HEK293 (cell line): ENCODE measurements at regions not wholly inside any gene's neighbourhood (a gene's known extent, or its start where the extent isn't known, plus 50 kb on each side); places are given as distances from the start of the nearest gene placed in this dataset.

Experiments
- CTCF ChIA-PET: fragments of 350-600 bp; formaldehyde crosslinking; extraction: SDS; loops from one replicate; lab custom pipeline; 2021; ENCODE audit warnings: antibody characterized with exemption; lab: Yijun Ruan, JAX
- POLR2A ChIA-PET: fragments of 300-600 bp; formaldehyde crosslinking; extraction: SDS; loops from one replicate; lab custom pipeline; 2020; ENCODE audit warnings: antibody characterized with exemption, inconsistent platforms; lab: Yijun Ruan, JAX
- H3K27ac ChIP-seq: fragments of 200-500 bp; sonication (Bioruptor generic); 2 replicates; pipeline ENCODE4 v1.5.1; 2014; ENCODE audit warnings: low read depth, low read length, control low read depth, inconsistent platforms; ENCODE audit errors: extremely low read depth
- H3K36me3 ChIP-seq, 2 experiments: fragments of 200-500 bp in 1 of 2; sonication (Bioruptor generic) in 1 of 2; 1 replicate in 1 of 2; 2 replicates in 1 of 2; pipeline ENCODE4 v1.5.1; 2014 to 2017; ENCODE audit warnings: inconsistent platforms in 2 of 2, low read length in 2 of 2; ENCODE audit not compliant: control insufficient read depth in 2 of 2, insufficient read depth in 1 of 2
- H3K4me1 ChIP-seq: fragments of 200-500 bp; sonication (Bioruptor generic); 2 replicates; pipeline ENCODE4 v1.5.1; 2014; ENCODE audit warnings: mild to moderate bottlenecking, low read length, inconsistent platforms; ENCODE audit not compliant: control insufficient read depth, insufficient read depth
- H3K4me3 ChIP-seq: 2 replicates; pipeline ENCODE4 v1.5.1; 2011; ENCODE audit warnings: low read depth, mild to moderate bottlenecking, control low read depth, low read length, moderate library complexity
- H3K9me3 ChIP-seq: fragments of 200-500 bp; sonication (Bioruptor generic); 2 replicates; pipeline ENCODE4 v1.5.1; 2014; ENCODE audit warnings: low read depth, low read length, inconsistent platforms; ENCODE audit not compliant: control insufficient read depth, insufficient read depth
- GLIS1 ChIP-seq: fragments of 450-650 bp; formaldehyde crosslinking; IDR thresholded peaks from 2 replicates; pipeline ENCODE4 v1.5.1; 2016; ENCODE audit warnings: missing biosample characterization, missing genetic modification characterization
- GLIS2 ChIP-seq: fragments of 450-650 bp; formaldehyde crosslinking; IDR thresholded peaks from 2 replicates; pipeline ENCODE4 v1.5.1; 2016; ENCODE audit warnings: missing biosample characterization, missing genetic modification characterization
- OVOL3 ChIP-seq: fragments of 450-650 bp; formaldehyde crosslinking; IDR thresholded peaks from 2 replicates; pipeline ENCODE4 v1.5.1; 2016; ENCODE audit warnings: missing biosample characterization, missing genetic modification characterization
- SALL2 ChIP-seq: fragments of 450-650 bp; formaldehyde crosslinking; IDR thresholded peaks from 2 replicates; pipeline ENCODE4 v1.5.0; 2017; ENCODE audit warnings: missing biosample characterization, mild to moderate bottlenecking, missing genetic modification characterization, borderline replicate concordance
- SP2 ChIP-seq: fragments of 450-650 bp; formaldehyde crosslinking; IDR thresholded peaks from 2 replicates; pipeline ENCODE4 v1.5.1; 2016; ENCODE audit warnings: missing biosample characterization, missing genetic modification characterization
- ZBTB8A ChIP-seq: fragments of 450-650 bp; formaldehyde crosslinking; IDR thresholded peaks from 2 replicates; pipeline ENCODE4 v1.5.1; 2016; ENCODE audit warnings: missing biosample characterization, missing genetic modification characterization
- ZFP3 ChIP-seq: fragments of 450-650 bp; formaldehyde crosslinking; IDR thresholded peaks from 2 replicates; pipeline ENCODE4 v1.5.1; 2016; ENCODE audit warnings: low read depth, missing biosample characterization, missing genetic modification characterization
- ZFP37 ChIP-seq: fragments of 450-650 bp; formaldehyde crosslinking; IDR thresholded peaks from 2 replicates; pipeline ENCODE4 v1.5.1; 2016; ENCODE audit warnings: missing biosample characterization, missing genetic modification characterization
- ZNF121 ChIP-seq: fragments of 450-650 bp; formaldehyde crosslinking; IDR thresholded peaks from 2 replicates; pipeline ENCODE4 v1.5.1; 2016; ENCODE audit warnings: missing biosample characterization, missing genetic modification characterization
- ZNF133 ChIP-seq: fragments of 450-650 bp; formaldehyde crosslinking; IDR thresholded peaks from 2 replicates; pipeline ENCODE4 v1.5.1; 2016; ENCODE audit warnings: missing biosample characterization, missing genetic modification characterization
- ZNF146 ChIP-seq: fragments of 450-650 bp; formaldehyde crosslinking; IDR thresholded peaks from 2 replicates; pipeline ENCODE4 v1.5.1; 2016; ENCODE audit warnings: missing biosample characterization, missing genetic modification characterization
- ZNF155 ChIP-seq: fragments of 450-650 bp; formaldehyde crosslinking; IDR thresholded peaks from 2 replicates; pipeline ENCODE4 v1.5.1; 2016; ENCODE audit warnings: missing biosample characterization, missing genetic modification characterization
- ZNF157 ChIP-seq: fragments of 450-650 bp; formaldehyde crosslinking; IDR thresholded peaks from 2 replicates; pipeline ENCODE4 v1.5.1; 2016; ENCODE audit warnings: missing biosample characterization, missing genetic modification characterization
- ZNF175 ChIP-seq: fragments of 450-650 bp; formaldehyde crosslinking; IDR thresholded peaks from 2 replicates; pipeline ENCODE4 v1.5.1; 2016; ENCODE audit warnings: missing biosample characterization, missing genetic modification characterization
- ZNF184 ChIP-seq: fragments of 450-650 bp; IDR thresholded peaks from 2 replicates; pipeline ENCODE4 v1.5.1; 2018; ENCODE audit warnings: missing biosample characterization, mild to moderate bottlenecking, missing genetic modification characterization
- ZNF214 ChIP-seq: fragments of 450-650 bp; formaldehyde crosslinking; IDR thresholded peaks from 2 replicates; pipeline ENCODE4 v1.5.1; 2017; ENCODE audit warnings: missing biosample characterization, mild to moderate bottlenecking, missing genetic modification characterization, borderline replicate concordance
- ZNF366 ChIP-seq: fragments of 450-650 bp; formaldehyde crosslinking; conservative IDR thresholded peaks from 2 replicates; pipeline ENCODE4 v1.5.1; 2016; ENCODE audit warnings: missing biosample characterization, missing genetic modification characterization
- ZNF623 ChIP-seq: fragments of 450-650 bp; formaldehyde crosslinking; IDR thresholded peaks from 2 replicates; pipeline ENCODE4 v1.5.1; 2016; ENCODE audit warnings: missing biosample characterization, missing genetic modification characterization
- ZSCAN23 ChIP-seq: fragments of 450-650 bp; formaldehyde crosslinking; IDR thresholded peaks from 2 replicates; pipeline ENCODE4 v1.5.1; 2016; ENCODE audit warnings: missing biosample characterization, missing genetic modification characterization
- TF ChIP-seq, protein P1 (sequence below): fragments of 450-650 bp; formaldehyde crosslinking; IDR thresholded peaks from 2 replicates; pipeline ENCODE4 v1.5.1; 2016; ENCODE audit warnings: missing biosample characterization, missing genetic modification characterization
- TF ChIP-seq, protein P2 (sequence below): fragments of 450-650 bp; formaldehyde crosslinking; IDR thresholded peaks from 2 replicates; pipeline ENCODE4 v1.5.1; 2016; ENCODE audit warnings: missing biosample characterization, missing genetic modification characterization
- TF ChIP-seq, protein P3 (sequence below): IDR thresholded peaks from 2 replicates; pipeline ENCODE4 v1.6.1; 2011; ENCODE audit warnings: mild to moderate bottlenecking, low read depth, low read length, borderline replicate concordance
- TF ChIP-seq, protein P4 (sequence below): fragments of 450-650 bp; IDR thresholded peaks from 2 replicates; pipeline ENCODE4 v1.5.1; 2018; ENCODE audit warnings: missing biosample characterization, missing genetic modification characterization
- TF ChIP-seq, protein P5 (sequence below): fragments of 450-650 bp; formaldehyde crosslinking; IDR thresholded peaks from 2 replicates; pipeline ENCODE4; 2016; ENCODE audit warnings: missing biosample characterization, missing genetic modification characterization
- TF ChIP-seq, protein P6 (sequence below): fragments of 450-650 bp; formaldehyde crosslinking; IDR thresholded peaks from 2 replicates; pipeline ENCODE4 v1.5.1; 2016; ENCODE audit warnings: missing biosample characterization, missing genetic modification characterization

DNA sequence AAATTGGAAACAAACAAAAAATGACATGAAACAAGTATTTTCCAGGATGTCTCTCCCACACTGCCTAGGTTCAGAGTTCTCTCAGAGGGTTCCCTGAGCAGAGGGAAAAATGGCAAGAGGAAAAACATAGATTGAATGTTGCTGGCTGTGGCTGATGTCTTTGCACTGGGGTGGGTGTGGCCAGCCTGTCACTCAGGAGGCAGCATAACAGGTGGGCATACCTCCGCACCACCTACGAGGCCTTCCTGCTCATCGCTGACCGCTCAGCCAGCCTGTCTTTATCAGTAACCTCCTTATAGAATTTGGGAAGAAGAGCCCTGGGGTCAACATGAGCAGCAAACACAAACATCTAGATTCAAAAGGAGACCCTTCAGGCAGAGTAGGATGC lies 216.6 kb upstream of the UMPS start:
- TF ChIP-seq OVOL3 (no peak), SP2 (tag by site-specific recombination) (no peak), GLIS2 (tag by site-specific recombination) (no peak), ZNF184 (tag by site-specific recombination) (no peak), ZFP3 (tag by site-specific recombination) (no peak), ZNF121 (no peak), ZBTB8A (tag by site-specific recombination) (no peak), ZNF155 (no peak), ZNF366 (tag by site-specific recombination) (no peak), SALL2 (tag by site-specific recombination) (no peak), ZNF157 (tag by site-specific recombination) (no peak), ZFP37 (no peak), ZNF146 (no peak), ZNF133 (no peak), ZSCAN23 (tag by site-specific recombination) (no peak)
- TF ChIP-seq, protein P1, sequence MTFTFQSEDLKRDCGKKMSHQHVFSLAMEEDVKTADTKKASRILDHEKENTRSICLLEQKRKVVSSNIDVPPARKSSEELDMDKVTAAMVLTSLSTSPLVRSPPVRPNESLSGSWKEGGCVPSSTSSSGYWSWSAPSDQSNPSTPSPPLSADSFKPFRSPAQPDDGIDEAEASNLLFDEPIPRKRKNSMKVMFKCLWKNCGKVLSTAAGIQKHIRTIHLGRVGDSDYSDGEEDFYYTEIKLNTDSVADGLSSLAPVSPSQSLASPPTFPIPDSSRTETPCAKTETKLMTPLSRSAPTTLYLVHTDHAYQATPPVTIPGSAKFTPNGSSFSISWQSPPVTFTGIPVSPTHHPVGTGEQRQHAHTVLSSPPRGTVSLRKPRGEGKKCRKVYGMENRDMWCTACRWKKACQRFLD = no peak
- TF ChIP-seq, protein P2, sequence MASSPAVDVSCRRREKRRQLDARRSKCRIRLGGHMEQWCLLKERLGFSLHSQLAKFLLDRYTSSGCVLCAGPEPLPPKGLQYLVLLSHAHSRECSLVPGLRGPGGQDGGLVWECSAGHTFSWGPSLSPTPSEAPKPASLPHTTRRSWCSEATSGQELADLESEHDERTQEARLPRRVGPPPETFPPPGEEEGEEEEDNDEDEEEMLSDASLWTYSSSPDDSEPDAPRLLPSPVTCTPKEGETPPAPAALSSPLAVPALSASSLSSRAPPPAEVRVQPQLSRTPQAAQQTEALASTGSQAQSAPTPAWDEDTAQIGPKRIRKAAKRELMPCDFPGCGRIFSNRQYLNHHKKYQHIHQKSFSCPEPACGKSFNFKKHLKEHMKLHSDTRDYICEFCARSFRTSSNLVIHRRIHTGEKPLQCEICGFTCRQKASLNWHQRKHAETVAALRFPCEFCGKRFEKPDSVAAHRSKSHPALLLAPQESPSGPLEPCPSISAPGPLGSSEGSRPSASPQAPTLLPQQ (tag by site-specific recombination) = no peak
- TF ChIP-seq, protein P3, sequence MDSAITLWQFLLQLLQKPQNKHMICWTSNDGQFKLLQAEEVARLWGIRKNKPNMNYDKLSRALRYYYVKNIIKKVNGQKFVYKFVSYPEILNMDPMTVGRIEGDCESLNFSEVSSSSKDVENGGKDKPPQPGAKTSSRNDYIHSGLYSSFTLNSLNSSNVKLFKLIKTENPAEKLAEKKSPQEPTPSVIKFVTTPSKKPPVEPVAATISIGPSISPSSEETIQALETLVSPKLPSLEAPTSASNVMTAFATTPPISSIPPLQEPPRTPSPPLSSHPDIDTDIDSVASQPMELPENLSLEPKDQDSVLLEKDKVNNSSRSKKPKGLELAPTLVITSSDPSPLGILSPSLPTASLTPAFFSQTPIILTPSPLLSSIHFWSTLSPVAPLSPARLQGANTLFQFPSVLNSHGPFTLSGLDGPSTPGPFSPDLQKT = no peak
- TF ChIP-seq, protein P4, sequence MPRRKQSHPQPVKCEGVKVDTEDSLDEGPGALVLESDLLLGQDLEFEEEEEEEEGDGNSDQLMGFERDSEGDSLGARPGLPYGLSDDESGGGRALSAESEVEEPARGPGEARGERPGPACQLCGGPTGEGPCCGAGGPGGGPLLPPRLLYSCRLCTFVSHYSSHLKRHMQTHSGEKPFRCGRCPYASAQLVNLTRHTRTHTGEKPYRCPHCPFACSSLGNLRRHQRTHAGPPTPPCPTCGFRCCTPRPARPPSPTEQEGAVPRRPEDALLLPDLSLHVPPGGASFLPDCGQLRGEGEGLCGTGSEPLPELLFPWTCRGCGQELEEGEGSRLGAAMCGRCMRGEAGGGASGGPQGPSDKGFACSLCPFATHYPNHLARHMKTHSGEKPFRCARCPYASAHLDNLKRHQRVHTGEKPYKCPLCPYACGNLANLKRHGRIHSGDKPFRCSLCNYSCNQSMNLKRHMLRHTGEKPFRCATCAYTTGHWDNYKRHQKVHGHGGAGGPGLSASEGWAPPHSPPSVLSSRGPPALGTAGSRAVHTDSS (tag by site-specific recombination) = no peak
- CTCF ChIA-PET = interaction anchor here (0.7 kb wide), 1 partner anchor 46 kb away, joined by 5 read pairs; no protein-coding TSS in a partner anchor
- Histone ChIP-seq H3K9me3 (no peaks in the 10 kb centered on the region), H3K4me3 (no peak overlapping the region), H3K4me1 (no peaks in the 10 kb centered on the region), H3K36me3 (no peaks in the 10 kb centered on the region), H3K27ac (no peak overlapping the region)
- POLR2A ChIA-PET = no interaction called here

DNA sequence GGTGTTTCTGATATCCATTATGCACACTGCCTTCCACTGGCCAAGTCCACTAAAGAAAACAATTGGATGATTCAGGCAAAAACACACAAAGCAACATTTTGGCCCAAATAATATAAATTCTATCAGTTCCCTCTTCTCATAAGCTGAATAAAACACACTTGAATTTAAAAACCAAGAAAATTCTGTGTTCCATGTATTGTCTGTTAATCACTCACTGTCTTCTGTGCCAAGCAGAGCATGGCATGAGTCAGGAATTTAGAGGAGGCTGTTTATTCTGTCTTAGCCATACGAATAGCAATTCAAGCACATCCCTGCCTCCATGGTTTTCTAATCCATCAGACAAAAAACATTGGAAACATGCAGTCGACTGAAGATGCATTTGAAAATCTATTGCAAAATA lies 215.6 kb upstream of the UMPS start:
- CTCF ChIA-PET = no interaction called here
- TF ChIP-seq, protein P5, sequence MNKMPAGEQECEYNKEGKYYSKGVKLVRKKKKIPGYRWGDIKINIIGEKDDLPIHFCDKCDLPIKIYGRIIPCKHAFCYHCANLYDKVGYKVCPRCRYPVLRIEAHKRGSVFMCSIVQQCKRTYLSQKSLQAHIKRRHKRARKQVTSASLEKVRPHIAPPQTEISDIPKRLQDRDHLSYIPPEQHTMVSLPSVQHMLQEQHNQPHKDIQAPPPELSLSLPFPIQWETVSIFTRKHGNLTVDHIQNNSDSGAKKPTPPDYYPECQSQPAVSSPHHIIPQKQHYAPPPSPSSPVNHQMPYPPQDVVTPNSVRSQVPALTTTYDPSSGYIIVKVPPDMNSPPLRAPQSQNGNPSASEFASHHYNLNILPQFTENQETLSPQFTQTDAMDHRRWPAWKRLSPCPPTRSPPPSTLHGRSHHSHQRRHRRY = no peak
- TF ChIP-seq ZNF623 (tag by site-specific recombination) (no peak), GLIS1 (no peak), ZNF214 (tag by site-specific recombination) (no peak), ZNF175 (no peak)
- TF ChIP-seq, protein P6, sequence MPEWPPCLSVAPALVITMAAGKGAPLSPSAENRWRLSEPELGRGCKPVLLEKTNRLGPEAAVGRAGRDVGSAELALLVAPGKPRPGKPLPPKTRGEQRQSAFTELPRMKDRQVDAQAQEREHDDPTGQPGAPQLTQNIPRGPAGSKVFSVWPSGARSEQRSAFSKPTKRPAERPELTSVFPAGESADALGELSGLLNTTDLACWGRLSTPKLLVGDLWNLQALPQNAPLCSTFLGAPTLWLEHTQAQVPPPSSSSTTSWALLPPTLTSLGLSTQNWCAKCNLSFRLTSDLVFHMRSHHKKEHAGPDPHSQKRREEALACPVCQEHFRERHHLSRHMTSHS (tag by site-specific recombination) = no peak

More for the DNA sequence above, 215.6 kb upstream of the UMPS start:
- no peak overlapping the region for H3K27ac ChIP-seq
- POLR2A ChIA-PET = no interaction called here
- H3K4me3 ChIP-seq = no peak overlapping the region
- H3K4me1 ChIP-seq = no peaks in the 10 kb centered on the region
- no peaks in the 10 kb centered on the region for H3K36me3 ChIP-seq
- no peaks in the 10 kb centered on the region for H3K9me3 ChIP-seq
